Transverse colon (tissue), 4 donors: ENCODE measurements at regions not wholly inside any gene's neighbourhood (a gene's known extent, or its start where the extent isn't known, plus 50 kb on each side); places are given as distances from the start of the nearest gene placed in this dataset.

ENCODE experiments used
- DNase-seq: peaks from one replicate; pipeline ENCODE4 v3.0.0-alpha.2; 2019
- H3K27ac ChIP-seq, 4 donors: fragments of 200-600 bp; sonication (generic); 2 replicates each; pipeline ENCODE4 v1.5.1; 2016 to 2018; ENCODE audit warnings: inconsistent platforms in 4 of 4
- H3K27me3 ChIP-seq: fragments of 200-600 bp; sonication (generic); 2 replicates; pipeline ENCODE4 v1.5.1; 2017; ENCODE audit warnings: inconsistent platforms
- H3K36me3 ChIP-seq, 4 donors: fragments of 200-600 bp; sonication (generic); 2 replicates each; pipeline ENCODE4 v1.5.1; 2017 to 2019; ENCODE audit warnings: inconsistent platforms in 4 of 4
- H3K4me1 ChIP-seq, 4 donors: fragments of 200-600 bp; sonication (generic); 2 replicates each; pipeline ENCODE4 v1.5.1; 2017 to 2020; ENCODE audit warnings: inconsistent platforms in 4 of 4
- H3K4me3 ChIP-seq, 4 donors: fragments of 200-600 bp; sonication (generic); 1 replicate in 1 of 4; 2 replicates in 3 of 4; pipeline versions ENCODE4 v1.5.1 to v1.6.1; 2017 to 2019; ENCODE audit warnings: inconsistent platforms in 4 of 4
- H3K9me3 ChIP-seq, 2 donors: fragments of 200-600 bp; sonication (generic); 2 replicates each; pipeline ENCODE4 v1.5.1; 2017 to 2019; ENCODE audit warnings: inconsistent platforms in 2 of 2
- CTCF ChIP-seq, 5 experiments: fragments of 200-600 bp in 3 of 5; fragments of 450-650 bp in 2 of 5; sonication (generic) in 3 of 5; IDR thresholded peaks; 1 replicate in 2 of 5; 2 replicates in 3 of 5; pipeline ENCODE4 v1.5.1; 2016 to 2017; ENCODE audit warnings: antibody characterized with exemption in 5 of 5, inconsistent platforms in 3 of 5, mild to moderate bottlenecking in 2 of 5, moderate library complexity in 1 of 5
- EP300 ChIP-seq: sonication (generic); formaldehyde crosslinking; IDR thresholded peaks from one replicate; pipeline ENCODE4 v1.6.1; 2017; ENCODE audit warnings: antibody characterized with exemption, low read depth
- POLR2A ChIP-seq: fragments of 450-650 bp; IDR thresholded peaks from one replicate; pipeline ENCODE4 v1.6.1; 2016; ENCODE audit warnings: antibody characterized with exemption, mild to moderate bottlenecking, moderate library complexity
- POLR2AphosphoS5 ChIP-seq, 3 donors: sonication (generic); formaldehyde crosslinking; IDR thresholded peaks; one replicate each; pipeline ENCODE4 v1.6.1; 2016; ENCODE audit warnings: antibody characterized with exemption in 3 of 3
- WGBS, 2 donors: methylation state at CpG; one replicate each; pipeline ENCODE4 v1.1.5; 2018; ENCODE audit warnings: low coverage in 1 of 2; 5-methylcytosine and 5-hydroxymethylcytosine counted together
- in situ Hi-C, 4 donors: fragments of 200-750 bp; cut with MboI; loops; one replicate each; pipeline versions ENCODE4 v1.15.0 to v1.15.1; 2017; ENCODE audit warnings: low sequenced_read_pairs in 3 of 4, low pct_ligation_motif_present in 1 of 4, low pct_unique_long_range_greater_than_20kb in 1 of 4
- intact Hi-C: fragments of 100-400 bp; cut with DNase I; formaldehyde crosslinking; loops from one replicate; pipeline ENCODE4 v1.15.1; 2023; ENCODE audit warnings: low total_unique reads

GRCh38 chr22:42324990-42325710, 54.7 kb upstream of the TCF20 start:
- intact Hi-C loops, result no loop called here
- no peak for TF ChIP-seq CTCF (IDR thresholded peaks at IDR 0.05)
- TF ChIP-seq EP300, result no peak
- TF ChIP-seq POLR2AphosphoS5 (IDR thresholded peaks at IDR 0.05), result no peak
- no peak for TF ChIP-seq POLR2A
- WGBS, 2 donors, result 29% methylated on average over 17 of the region's 17 CpGs; no CpG with 5 or more reads in 1 of the 2 donors
- in situ Hi-C loops, result no loop called here
- Histone ChIP-seq H3K27me3 (no peaks in the 10 kb centered on the region), H3K4me1 (peaks cover 13 to 40% (median 32%) of the 10 kb centered on the region in 4 donors), H3K9me3 (no peaks in the 10 kb centered on the region), H3K36me3 (no peaks in the 10 kb centered on the region), H3K4me3 (no peak overlapping the region), H3K27ac (peak overlapping the region in 3 of 4 donors; percentile 4 to 41 (median 35))
- peak; percentile 68 for DNase-seq

- Histone ChIP-seq H3K4me1 (peaks cover 13 to 46% (median 37%) of the 10 kb centered on the region in 4 donors), H3K9me3 (no peaks in the 10 kb centered on the region), H3K27me3 (no peaks in the 10 kb centered on the region), H3K27ac (peak overlapping the region in 3 of 4 donors; percentile 4 to 41 (median 35)), H3K36me3 (no peaks in the 10 kb centered on the region), H3K4me3 (no peak overlapping the region)
- no peak for DNase-seq
- no peak for TF ChIP-seq CTCF (IDR thresholded peaks at IDR 0.05)
- in situ Hi-C loops, result no loop called here
- 69 to 78% methylated on average over 4 to 5 of the region's 5 CpGs for WGBS, 2 donors
- intact Hi-C loops, result no loop called here
Measured at GRCh38 chr22:42324566-42324965, 54.1 kb upstream of the TCF20 start.

- DNase-seq, result no peak
- H3K4me1 ChIP-seq, result peaks cover 13 to 52% (median 42%) of the 10 kb centered on the region in 4 donors
- H3K36me3 ChIP-seq, result no peaks in the 10 kb centered on the region
- WGBS, 2 donors, result 52 to 92% methylated on average over 2 of the region's 2 CpGs
- TF ChIP-seq EP300 (no peak), POLR2AphosphoS5 (IDR thresholded peaks at IDR 0.05) (no peak), POLR2A (no peak), CTCF (IDR thresholded peaks at IDR 0.05) (no peak)
- in situ Hi-C loops, result no loop called here
- H3K9me3 ChIP-seq, result no peaks in the 10 kb centered on the region
- intact Hi-C loops, result no loop called here
- no peak overlapping the region for H3K4me3 ChIP-seq
- no peaks in the 10 kb centered on the region for H3K27me3 ChIP-seq
- H3K27ac ChIP-seq, result no peak overlapping the region
Measured at GRCh38 chr22:42323971-42324370, 53.5 kb upstream of the TCF20 start.

GRCh38 chr22:42322562-42322926, 52.1 kb upstream of the TCF20 start:
- peaks cover 19 to 67% (median 56%) of the 10 kb centered on the region in 4 donors for H3K4me1 ChIP-seq
- H3K9me3 ChIP-seq, result no peaks in the 10 kb centered on the region
- DNase-seq, result no peak
- no peaks in the 10 kb centered on the region for H3K36me3 ChIP-seq
- peak overlapping the region in 3 of 4 donors; percentile 52 to 81 (median 55) for H3K27ac ChIP-seq
- TF ChIP-seq EP300 (no peak), POLR2AphosphoS5 (IDR thresholded peaks at IDR 0.05) (no peak), POLR2A (no peak), CTCF (IDR thresholded peaks at IDR 0.05) (no peak)
- no peaks in the 10 kb centered on the region for H3K27me3 ChIP-seq
- H3K4me3 ChIP-seq, result no peak overlapping the region
- in situ Hi-C loops (no loop called here), intact Hi-C loops (no loop called here)
- WGBS, 2 donors, result 53 to 72% methylated on average over 4 of the region's 4 CpGs
